HL-60 (cell line): ENCODE measurements at regions not wholly inside any gene's neighbourhood (a gene's known extent, or its start where the extent isn't known, plus 50 kb on each side); places are given as distances from the start of the nearest gene placed in this dataset.

Experiments used
- DNase-seq, 2 experiments: peaks; one replicate each; pipeline ENCODE4 v3.0.0-alpha.2; 2010 to 2020; ENCODE audit warnings: low read depth in 1 of 2, low spot score in 1 of 2
- H3K27ac ChIP-seq: fragments of 250-450 bp; sonication (Bioruptor Pico); replicated peaks from 2 replicates; pipeline ENCODE4 v1.5.1; 2020; ENCODE audit warnings: mild to moderate bottlenecking, moderate library complexity
- H3K27me3 ChIP-seq: fragments of 250-450 bp; sonication (Bioruptor Pico); 2 replicates; pipeline ENCODE4 v1.5.1; 2021; ENCODE audit warnings: mild to moderate bottlenecking, moderate library complexity; ENCODE audit not compliant: insufficient read depth, poor library complexity, severe bottlenecking
- H3K4me3 ChIP-seq: replicated peaks from 2 replicates; pipeline ENCODE4 v1.5.1; 2011; ENCODE audit warnings: mild to moderate bottlenecking, control low read depth, low read length; ENCODE audit not compliant: insufficient read depth
- GABPA ChIP-seq: IDR thresholded peaks from 2 replicates; pipeline ENCODE4 v1.6.1; 2012; ENCODE audit warnings: low read depth
- POLR2AphosphoS5 ChIP-seq: IDR thresholded peaks from 2 replicates; pipeline ENCODE4 v1.6.1; 2012; ENCODE audit warnings: low read depth
- SPI1 ChIP-seq: IDR thresholded peaks from 2 replicates; pipeline ENCODE4 v1.6.1; 2012; ENCODE audit warnings: low read depth, mild to moderate bottlenecking, borderline replicate concordance
- TF ChIP-seq, protein P1 (sequence below): IDR thresholded peaks from 2 replicates; pipeline ENCODE4 v1.6.1; 2012; ENCODE audit warnings: low read depth; ENCODE audit not compliant: insufficient replicate concordance
- TF ChIP-seq, protein P2 (sequence below): IDR thresholded peaks from one replicate; pipeline ENCODE4 v1.5.1; 2011; ENCODE audit warnings: low read length, control low read depth, inconsistent platforms; ENCODE audit not compliant: insufficient read depth

GRCh38 chrX:71852182-71852581, 58.5 kb upstream of the NHSL2 start:
- no peak overlapping the region for H3K27ac ChIP-seq
- no peak for TF ChIP-seq GABPA
- TF ChIP-seq, protein P1, sequence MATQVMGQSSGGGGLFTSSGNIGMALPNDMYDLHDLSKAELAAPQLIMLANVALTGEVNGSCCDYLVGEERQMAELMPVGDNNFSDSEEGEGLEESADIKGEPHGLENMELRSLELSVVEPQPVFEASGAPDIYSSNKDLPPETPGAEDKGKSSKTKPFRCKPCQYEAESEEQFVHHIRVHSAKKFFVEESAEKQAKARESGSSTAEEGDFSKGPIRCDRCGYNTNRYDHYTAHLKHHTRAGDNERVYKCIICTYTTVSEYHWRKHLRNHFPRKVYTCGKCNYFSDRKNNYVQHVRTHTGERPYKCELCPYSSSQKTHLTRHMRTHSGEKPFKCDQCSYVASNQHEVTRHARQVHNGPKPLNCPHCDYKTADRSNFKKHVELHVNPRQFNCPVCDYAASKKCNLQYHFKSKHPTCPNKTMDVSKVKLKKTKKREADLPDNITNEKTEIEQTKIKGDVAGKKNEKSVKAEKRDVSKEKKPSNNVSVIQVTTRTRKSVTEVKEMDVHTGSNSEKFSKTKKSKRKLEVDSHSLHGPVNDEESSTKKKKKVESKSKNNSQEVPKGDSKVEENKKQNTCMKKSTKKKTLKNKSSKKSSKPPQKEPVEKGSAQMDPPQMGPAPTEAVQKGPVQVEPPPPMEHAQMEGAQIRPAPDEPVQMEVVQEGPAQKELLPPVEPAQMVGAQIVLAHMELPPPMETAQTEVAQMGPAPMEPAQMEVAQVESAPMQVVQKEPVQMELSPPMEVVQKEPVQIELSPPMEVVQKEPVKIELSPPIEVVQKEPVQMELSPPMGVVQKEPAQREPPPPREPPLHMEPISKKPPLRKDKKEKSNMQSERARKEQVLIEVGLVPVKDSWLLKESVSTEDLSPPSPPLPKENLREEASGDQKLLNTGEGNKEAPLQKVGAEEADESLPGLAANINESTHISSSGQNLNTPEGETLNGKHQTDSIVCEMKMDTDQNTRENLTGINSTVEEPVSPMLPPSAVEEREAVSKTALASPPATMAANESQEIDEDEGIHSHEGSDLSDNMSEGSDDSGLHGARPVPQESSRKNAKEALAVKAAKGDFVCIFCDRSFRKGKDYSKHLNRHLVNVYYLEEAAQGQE = no peak
- TF ChIP-seq POLR2AphosphoS5 = no peak
- no peak for TF ChIP-seq SPI1
- TF ChIP-seq, protein P2, sequence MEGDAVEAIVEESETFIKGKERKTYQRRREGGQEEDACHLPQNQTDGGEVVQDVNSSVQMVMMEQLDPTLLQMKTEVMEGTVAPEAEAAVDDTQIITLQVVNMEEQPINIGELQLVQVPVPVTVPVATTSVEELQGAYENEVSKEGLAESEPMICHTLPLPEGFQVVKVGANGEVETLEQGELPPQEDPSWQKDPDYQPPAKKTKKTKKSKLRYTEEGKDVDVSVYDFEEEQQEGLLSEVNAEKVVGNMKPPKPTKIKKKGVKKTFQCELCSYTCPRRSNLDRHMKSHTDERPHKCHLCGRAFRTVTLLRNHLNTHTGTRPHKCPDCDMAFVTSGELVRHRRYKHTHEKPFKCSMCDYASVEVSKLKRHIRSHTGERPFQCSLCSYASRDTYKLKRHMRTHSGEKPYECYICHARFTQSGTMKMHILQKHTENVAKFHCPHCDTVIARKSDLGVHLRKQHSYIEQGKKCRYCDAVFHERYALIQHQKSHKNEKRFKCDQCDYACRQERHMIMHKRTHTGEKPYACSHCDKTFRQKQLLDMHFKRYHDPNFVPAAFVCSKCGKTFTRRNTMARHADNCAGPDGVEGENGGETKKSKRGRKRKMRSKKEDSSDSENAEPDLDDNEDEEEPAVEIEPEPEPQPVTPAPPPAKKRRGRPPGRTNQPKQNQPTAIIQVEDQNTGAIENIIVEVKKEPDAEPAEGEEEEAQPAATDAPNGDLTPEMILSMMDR = no peak
- DNase-seq = no peak
- no peaks in the 10 kb centered on the region for H3K27me3 ChIP-seq
- no peak overlapping the region for H3K4me3 ChIP-seq

GRCh38 chrX:71859637-71860036, 51.0 kb upstream of the NHSL2 start:
- peak in 1 of 2 experiments; percentile 23 for DNase-seq
- Histone ChIP-seq H3K4me3 (no peak overlapping the region), H3K27me3 (no peaks in the 10 kb centered on the region), H3K27ac (no peak overlapping the region)
- TF ChIP-seq SPI1 (no peak), POLR2AphosphoS5 (no peak)
